GM18873 (cell line): ENCODE measurements at regions not wholly inside any gene's neighbourhood (a gene's known extent, or its start where the extent isn't known, plus 50 kb on each side); places are given as distances from the start of the nearest gene placed in this dataset.
A peak's percentile ranks its signal among the peaks of the same experiment; 100 is the strongest.
"Not testable (repeated sequence)": the region's sequence is repeated elsewhere in the genome, so short reads cannot be mapped to it uniquely, and the experiment has no call there.

Source experiments
- ATAC-seq: cut with Tn5 transposase; IDR thresholded peaks from one replicate; pipeline ENCODE4 v1.9.1; 2021; ENCODE audit warnings: mild to moderate bottlenecking, moderate library complexity, moderate number of reproducible peaks; ENCODE audit not compliant: unreplicated experiment, low FRiP score

DNA sequence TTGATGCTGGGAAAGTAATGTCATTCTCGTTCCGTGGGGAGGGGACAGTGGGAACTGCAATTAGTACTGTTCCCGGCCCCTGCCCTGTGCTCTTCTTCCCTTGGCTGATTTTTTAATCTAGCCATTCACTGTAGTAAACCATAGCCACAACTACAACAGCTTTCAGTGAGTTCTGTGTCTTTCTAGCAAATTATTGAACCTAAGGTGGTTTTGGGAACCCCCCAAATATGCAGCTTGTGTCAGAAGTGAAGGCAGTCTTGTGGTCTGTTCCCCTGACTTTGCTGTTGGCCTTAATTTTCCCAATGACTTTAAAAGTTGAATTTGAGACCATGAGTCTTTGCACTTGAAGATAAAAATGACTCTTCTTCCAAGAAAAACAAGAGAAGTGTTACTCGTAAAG lies 114.3 kb upstream of the ETV6 start:
- no peak for ATAC-seq

DNA sequence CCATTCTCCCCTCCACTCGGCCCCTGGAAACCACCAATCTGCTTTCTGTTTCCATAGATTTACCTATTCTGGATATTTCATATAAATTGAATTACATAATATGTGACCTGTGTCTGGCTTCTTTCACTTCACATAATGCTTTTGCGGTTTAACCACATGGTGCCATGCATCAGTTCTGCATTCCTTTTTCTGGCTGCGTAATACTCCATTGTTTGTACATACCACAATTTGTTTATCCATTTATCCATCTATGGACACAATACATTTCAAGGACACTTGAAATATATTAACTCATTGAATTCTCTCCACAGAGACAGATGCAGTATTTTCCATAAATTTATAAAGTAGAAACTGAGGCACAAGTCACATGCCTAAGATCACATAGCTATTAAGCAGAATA lies 110.3 kb upstream of the ETV6 start:
- no peak for ATAC-seq

DNA sequence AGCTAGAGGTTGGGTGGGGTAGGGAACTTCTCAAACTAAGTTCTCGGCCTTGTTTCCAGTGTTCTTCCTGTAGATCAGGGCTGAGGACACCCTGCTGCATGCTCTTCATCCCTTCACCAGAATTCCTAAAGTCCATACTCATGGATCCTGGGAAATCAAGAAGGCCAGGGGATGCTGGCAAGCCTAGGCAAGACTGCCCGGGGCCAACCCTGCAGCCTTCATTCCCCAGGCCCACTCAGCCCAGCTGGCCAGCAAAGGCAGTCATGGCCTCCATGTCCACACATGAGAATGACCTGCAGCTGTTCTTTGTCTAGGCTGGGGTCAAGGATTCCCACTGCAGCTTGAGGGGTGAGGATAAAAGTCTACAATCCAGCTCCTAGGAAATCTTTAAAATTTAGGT lies 109.3 kb upstream of the ETV6 start:
- no peak for ATAC-seq

DNA sequence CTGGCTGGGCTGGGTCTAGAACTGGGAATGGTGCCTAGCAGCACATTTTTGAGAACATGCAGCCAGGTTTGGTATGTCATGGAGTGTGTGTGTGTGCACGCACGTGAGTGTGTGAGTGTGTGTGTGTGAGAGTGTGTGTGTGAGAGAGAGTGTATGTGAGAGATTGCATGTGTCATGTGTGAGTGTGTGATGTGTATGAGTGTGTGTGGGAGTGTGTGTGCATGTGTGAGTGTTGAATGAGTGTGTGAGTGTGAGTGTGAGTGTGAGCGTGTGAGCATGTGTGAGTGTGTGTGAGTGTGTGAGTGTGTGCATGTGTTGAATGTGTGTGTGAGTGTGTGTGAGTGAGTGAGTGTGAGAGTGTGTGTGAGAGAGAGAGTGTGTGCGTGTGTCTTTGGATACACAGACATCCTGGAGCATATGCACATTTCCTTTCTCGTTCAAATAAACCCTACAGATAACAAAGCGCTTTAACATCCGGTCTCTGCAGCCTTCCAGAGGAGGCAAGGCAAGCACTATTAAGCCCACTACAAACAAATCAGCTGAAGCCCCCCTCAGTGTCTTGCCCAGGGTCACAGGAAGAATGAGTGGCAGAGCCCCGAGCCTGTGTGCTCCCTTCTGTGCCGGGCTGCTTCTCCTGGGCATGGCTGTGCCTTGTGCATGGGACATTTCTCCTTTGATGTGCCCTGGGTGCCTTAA lies 108.7 kb upstream of the ETV6 start:
- ATAC-seq = no peak

DNA sequence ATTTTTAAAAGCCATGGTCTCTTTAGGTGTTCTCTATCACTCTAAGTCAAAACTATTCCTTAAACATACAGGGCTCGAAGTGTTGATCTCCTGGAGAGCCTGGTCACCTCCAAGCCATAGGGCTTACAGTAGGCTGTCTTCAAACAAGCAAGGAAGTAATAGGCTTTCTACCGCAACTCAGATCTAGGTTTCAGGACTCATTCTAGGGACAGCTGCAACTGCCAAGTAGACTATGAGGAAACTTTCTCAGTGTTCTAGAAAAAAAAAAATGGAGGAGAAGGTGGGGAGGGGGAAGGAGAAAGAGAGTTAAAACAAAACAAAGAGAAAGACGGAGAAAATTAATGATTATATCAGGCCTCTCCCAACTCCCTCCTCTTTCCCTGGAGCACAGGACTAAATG lies 106.9 kb upstream of the ETV6 start:
- no peak for ATAC-seq

DNA sequence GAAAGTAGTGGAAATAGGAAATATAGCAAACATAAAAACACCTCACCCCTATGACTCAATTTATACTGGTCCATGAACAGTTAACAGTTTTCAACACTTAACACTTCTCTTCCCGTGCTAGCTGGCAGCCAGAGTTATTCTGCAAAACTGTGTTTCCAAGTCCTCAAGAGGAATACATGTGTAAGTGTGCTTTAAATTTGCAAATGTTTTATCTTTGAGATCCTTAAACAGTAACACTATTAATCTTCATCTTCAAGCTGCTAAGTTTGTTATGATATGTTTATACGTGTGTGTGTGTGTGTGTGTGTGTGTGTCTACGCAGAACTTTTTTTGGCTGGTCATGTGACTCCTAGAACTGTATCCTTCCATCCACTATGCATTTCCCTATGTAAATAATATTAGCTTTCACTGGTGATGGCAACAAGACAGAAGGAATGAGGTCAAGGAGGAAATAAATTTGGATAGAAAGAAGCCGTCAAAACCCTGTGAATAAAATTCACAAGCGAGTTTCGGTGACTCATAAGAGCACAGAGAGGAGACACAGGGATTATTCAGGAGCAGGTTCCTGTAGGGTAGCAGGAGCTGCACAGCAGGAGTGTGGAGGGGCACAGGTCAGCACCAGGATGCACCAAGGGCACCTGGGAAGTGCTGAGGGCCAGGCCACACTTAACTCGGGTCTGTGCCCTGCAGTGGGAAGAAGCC lies 105.9 kb upstream of the ETV6 start:
- no peak for ATAC-seq

DNA sequence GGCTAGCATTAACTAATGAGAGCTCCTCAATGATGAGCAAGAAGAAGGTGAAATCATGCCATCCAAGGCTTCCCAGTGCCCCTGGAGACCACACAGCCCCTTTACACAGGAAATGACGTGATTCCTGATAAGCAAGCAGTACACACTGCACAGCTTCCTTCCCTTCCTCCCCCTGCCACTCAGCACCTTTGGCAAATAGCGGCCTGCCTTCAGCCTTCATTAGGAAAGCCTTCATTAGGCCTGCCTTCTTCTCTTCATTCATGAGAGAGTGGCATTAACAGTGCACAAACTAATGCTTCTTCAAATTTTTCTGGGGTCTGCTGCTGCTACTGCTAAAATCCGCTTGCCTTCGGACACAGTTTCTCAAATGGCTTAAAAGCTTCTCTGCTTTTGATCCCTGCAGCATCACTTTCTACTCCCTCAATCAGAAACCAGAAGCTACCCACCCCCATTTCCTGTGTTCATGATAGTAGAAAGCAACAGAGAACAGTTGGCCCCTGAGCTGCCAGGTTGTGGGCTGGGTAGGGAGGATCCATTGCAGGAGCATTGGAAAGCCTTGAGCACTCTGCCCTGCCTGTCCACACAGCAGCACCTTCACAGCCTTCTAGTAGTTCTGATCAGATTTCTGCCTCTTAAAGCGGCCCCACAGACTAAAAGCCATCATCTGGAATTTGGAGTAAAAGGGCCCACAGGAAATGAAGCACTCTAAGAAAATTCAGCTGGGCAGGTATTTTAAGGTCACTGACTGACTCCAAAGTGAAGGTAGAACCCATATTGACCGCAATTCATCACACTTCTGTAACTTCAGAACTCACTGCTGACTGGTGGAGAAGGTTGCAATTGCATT lies 103.8 kb upstream of the ETV6 start:
- ATAC-seq = peak; percentile 62

DNA sequence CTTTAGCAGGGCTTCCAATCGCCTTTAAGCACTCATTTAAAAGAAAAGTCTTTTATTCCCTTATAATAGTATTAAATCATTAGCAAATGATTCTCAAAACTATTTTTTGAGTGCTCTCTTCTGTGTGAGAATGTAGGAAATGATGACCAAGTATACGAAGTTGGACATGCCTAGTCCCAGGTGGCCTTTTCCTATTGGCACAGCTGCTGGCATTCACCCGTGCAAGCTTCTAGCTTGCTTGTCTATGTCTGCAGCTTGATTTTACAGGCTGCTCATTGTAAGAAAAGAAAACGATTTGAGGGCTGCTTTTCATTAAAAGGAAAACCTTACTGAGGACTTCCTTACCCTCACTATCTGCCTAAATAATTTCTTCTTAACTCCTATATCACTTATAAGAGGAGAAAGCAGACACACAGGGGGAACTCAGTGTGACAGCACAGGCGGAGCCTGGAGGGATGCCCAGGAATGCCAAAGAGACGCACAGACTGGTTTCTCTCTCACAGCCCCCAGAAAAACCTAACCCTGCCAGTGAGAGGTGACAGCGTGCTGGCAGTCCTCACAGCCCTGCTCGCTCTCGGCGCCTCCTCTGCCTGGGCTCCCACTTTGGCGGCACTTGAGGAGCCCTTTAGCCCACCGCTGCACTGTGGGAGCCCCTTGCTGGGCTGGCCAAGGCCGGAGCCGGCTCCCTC lies 102.7 kb upstream of the ETV6 start:
- not testable (repeated sequence) for ATAC-seq

DNA sequence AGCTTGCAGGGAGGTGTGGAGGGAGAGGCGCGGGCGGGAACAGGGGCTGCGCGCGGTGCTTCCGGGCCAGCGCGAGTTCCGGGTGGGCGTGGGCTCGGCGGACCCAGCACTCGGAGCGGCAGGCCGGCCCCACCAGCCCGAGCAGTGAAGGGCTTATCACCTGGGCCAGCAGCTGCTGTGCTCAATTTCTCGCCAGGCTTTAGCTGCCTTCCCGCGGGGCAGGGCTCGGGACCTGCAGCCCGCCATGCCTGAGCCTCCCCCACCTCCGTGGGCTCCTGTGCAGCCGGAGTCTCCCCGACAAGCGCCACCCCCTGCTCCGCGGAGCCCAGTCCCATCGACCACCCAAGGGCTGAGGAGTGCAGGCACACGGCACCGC lies 102.2 kb upstream of the ETV6 start:
- ATAC-seq = not testable (repeated sequence)

DNA sequence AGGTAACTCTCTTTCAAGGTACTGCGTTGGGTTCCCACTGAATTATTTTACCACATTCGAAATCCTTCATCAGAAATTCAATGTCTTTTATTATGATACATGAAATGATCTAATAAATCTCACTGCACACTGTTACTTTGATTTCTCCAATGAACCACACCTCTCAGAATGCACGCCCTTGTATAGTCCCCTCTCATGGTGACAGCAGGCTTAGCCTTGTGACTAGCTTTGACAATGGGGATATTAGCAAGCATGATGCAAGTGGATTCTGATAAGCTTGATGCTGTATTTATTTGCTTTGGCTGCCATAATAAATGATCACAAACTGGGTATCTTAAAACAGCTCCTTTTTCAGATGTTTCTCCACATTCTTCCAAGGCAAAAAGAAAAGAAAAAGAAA lies 100.4 kb upstream of the ETV6 start:
- no peak for ATAC-seq

DNA sequence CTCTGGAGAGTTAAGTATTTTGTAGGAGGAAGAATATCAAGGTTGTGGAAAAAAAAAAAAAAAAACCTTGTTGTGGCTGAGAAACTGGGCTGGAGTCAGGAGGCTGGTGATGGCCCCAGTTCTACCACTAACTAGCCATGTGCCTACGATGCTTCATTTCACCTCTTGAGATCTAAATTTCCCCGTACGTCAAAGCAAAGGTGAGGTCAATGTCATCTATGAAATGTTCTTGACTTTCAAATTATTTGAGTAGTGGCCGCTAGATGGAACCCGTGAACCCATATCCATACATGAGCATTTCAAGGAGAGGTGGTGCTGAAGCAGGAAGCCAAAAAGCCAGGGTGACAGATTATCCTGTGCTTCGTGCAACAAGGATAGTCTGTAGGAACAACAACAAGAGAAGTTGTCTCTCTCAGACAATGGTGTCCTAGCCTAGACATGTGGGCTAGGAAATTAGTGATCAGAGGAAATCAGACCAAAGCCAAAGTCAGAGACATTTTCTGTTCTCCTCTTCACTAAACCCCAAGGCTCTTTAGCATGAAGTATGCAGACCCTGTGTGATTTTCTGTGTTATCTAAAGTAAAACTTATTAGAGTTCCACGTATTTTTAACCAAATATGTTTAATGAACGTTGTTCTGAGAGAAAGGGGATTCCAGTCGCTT lies 95.5 kb upstream of the ETV6 start:
- peak; percentile 72 for ATAC-seq

DNA sequence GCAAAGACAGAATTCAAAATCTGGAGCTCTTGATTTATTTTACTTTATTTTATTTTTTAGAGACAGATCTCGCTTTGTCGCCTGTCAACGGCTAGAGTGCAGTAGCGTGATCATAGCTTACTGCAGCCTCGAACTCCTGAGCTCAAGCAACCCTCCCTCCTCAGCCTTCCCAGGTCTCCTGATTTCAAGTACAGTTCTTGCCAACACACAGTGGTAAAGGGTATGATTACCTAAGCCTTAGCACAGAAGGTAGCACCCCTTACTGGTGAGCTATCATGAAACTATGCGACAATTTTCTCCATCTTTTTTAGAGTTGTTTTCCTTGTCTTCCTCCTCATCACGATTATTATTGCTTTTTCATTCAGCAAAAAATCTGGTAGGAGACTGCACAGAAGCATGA lies 94.3 kb upstream of the ETV6 start:
- ATAC-seq = no peak

DNA sequence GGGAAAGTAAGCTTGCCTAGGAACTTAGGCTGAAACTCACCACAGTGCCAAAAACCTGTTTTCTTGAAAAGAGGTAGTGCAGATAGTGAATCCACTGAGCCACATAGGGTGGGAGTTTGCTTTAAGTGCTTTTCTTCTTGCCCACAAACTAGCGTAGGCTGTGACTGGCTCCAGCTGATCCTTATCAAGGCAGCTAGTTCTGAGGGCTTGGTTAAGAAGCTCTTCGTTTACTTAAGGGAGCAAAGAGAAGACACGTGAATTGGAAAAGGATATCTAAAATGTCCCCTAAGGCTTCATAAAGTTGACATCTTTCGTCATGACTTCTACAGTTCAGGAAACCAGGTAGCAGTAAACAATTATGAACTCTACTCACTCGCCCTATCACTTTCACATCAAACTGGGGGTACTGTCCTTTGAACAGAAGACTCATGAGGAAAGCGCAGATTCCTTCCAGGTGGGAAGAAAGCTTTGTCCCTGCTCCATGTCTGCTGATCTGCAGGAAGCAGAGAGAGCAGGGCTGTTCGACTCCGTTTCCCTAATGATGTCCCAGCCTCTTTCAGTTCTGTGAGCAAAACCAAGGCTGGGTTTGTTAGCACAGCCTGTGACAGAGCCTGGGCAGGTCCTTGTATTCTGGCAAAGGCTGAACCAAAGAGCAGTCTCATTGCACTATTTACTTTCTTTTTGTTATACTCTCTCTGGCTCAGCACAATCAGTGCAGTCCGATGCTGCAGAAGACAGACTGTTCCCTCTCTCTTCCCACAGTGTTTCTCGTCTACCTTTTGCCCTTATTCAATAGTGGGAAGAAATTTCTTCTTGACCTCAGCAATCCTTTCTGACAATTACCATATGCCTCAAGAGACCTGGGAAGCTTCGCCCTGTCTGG lies 93.5 kb upstream of the ETV6 start:
- no peak for ATAC-seq

DNA sequence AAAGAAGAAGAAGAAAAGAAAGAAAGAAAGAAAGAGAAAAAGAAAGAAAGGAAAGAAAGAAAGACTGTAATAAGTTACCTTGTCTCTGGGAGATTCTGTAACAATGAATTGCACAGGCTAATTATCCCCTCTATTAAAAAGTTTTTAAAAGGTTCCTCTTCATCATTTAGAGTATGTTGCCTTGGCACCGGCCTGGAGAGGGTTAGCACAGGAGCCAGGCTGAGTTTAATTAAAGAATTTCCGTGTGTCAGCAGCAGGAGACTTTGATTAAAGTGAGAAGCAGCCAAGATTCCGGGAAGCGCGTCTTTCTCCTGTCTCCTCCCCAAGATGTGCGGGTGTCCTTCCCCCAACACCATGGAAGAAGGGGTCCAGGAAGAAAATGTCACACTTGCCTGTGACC lies 92.8 kb upstream of the ETV6 start:
- ATAC-seq = no peak

DNA sequence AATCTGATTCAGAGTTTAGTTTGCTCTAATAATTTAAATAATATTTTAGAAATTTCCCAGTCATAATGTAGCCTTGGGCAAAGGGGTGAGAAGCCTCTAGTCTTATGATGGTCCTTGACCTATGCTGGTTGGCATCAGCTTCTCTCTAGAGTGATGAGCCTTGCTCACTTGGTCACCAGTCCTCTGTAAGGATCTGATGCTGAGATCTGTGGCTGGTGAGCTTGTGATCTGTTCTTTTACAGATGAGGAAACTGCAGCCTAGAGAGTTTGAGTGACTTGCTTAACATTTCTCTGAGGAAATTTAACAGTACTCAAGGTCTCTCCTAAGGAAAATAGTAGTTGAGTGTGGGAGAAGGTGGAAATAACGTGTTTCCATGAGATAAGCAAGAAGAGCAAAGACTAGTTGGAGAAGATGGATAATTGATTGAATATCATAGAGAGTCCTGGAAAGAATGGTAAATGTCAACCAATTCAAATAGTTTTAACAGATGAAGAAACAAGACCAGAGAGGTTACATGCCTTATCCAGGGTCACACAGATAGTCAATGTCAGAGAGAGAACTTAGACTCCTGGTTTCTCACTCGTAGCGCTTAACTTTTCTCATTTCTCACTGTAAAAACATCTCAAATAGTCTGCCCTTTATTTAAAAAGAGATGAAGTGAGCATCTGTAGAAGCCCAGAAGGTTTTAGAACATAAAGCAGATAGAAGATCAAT lies 89.7 kb upstream of the ETV6 start:
- no peak for ATAC-seq

DNA sequence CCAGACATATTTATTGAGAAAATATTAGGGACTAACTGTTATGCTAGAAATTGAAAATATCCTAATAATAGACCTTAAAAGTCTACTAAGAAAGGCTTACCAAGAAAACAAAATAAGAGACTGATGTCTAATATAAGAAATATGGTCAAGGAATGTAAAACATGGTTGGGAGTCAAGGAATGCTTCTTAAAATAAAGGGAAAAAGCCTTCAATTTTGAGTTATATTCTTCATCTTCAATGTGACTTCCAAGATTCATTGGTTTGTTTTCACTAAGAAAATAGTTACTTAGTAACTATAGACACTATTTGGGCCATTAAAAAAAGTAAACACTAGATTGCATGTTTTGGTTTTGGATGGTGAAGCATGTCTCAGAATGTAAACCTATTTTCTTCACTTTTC lies 88.1 kb upstream of the ETV6 start:
- no peak for ATAC-seq

DNA sequence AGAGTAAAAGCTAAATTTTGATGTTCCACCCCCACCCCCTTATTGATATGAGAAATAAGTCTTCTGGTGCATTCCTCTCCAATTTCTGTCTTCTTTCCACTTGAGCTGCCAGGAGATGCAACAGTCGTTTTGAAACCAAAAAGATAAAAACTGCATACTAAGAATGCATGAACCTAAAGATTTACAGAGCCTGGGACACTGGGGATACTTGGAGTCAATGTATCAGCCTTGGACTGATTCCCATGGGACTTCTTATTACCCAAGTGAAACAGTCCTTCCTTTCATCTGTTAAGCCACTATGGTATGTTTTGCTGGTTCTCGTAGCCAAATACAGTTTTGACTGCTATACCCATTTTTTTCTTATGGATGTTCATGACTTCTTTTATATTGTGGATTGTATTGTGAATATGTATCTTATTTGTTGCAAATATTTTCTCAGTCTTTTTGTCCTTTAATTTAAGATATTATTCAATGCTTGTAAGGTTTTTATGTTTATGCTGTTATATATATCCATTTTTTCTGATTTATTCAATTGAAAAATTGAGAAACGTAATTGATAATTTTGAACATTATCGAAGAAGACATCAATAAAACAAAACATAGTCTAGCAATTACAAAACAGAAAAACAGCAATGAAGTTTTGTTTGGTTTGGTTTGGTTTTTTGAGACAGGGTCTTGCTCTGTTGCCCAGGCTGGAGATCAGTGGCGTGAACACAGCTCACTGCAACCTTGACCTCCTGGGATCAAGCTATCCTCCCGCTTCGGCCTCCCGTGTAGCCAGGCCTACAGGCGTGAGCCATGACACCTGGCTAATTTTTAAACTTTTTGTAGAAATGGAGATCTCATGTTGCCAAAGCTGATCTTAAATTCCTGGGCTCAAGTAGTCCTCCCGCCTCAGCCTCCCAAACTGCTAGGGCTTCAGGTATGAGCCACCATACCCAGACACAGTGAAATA lies 85.4 kb upstream of the ETV6 start:
- ATAC-seq = no peak
